ENCODE measurements at regions not wholly inside any gene's neighbourhood (a gene's known extent, or its start where the extent isn't known, plus 50 kb on each side); places are given as distances from the start of the nearest gene placed in this dataset.

GRCh38 chr12:78330131-78330530, 499.4 kb downstream of the NAV3 start:
- TF ChIP-seq, protein P1, sequence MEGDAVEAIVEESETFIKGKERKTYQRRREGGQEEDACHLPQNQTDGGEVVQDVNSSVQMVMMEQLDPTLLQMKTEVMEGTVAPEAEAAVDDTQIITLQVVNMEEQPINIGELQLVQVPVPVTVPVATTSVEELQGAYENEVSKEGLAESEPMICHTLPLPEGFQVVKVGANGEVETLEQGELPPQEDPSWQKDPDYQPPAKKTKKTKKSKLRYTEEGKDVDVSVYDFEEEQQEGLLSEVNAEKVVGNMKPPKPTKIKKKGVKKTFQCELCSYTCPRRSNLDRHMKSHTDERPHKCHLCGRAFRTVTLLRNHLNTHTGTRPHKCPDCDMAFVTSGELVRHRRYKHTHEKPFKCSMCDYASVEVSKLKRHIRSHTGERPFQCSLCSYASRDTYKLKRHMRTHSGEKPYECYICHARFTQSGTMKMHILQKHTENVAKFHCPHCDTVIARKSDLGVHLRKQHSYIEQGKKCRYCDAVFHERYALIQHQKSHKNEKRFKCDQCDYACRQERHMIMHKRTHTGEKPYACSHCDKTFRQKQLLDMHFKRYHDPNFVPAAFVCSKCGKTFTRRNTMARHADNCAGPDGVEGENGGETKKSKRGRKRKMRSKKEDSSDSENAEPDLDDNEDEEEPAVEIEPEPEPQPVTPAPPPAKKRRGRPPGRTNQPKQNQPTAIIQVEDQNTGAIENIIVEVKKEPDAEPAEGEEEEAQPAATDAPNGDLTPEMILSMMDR (conservative IDR thresholded peaks at IDR 0.05; ENCODE audit: low read depth), result no peak
- no peak for DNase-seq (ENCODE audit: low spot score)
- POLR2A ChIA-PET (ENCODE audit: low non-redundant PET), result no interaction called here
- CTCF ChIA-PET, result no interaction called here
- H3K27ac ChIP-seq, result no peak overlapping the region

DNA sequence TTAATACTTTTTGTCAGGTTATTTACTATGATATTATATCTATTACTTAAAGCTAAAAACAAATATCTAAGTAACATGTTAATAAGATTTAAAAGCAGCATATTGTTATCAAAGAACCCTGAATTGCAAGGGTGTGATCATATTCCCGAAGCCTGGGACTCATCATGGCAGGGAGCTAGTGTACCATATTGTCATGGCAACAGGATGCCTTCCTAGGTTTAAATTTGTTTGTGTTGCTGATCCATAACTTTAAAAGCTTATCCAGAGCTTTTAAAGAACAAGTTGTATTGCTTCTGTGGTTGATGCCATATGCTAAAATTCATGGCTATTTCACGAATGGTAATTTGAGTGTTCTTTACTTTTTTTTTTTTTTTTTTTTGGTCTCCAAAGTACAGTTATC, 500.5 kb downstream of the NAV3 start:
- DNase-seq (ENCODE audit: low spot score), result no peak
- no peak overlapping the region for H3K27ac ChIP-seq
- CTCF ChIA-PET, result interaction anchor here (0.6 kb wide), 1 partner anchor 1454 kb away, joined by 4 read pairs; no protein-coding TSS in a partner anchor
- POLR2A ChIA-PET (ENCODE audit: low non-redundant PET), result no interaction called here
- TF ChIP-seq, protein P1 (conservative IDR thresholded peaks at IDR 0.05; ENCODE audit: low read depth), result no peak

- POLR2A ChIA-PET (ENCODE audit: low non-redundant PET), result no interaction called here
- TF ChIP-seq, protein P1 (conservative IDR thresholded peaks at IDR 0.05; ENCODE audit: low read depth), result no peak
- H3K27ac ChIP-seq, result no peak overlapping the region
- CTCF ChIA-PET, result no interaction called here
- DNase-seq (ENCODE audit: low spot score), result no peak
These were observed 501.1 kb downstream of the NAV3 start for GRCh38 chr12:78331753-78332152.

- no peak overlapping the region for H3K27ac ChIP-seq
- ChIA-PET CTCF (no interaction called here), POLR2A (ENCODE audit: low non-redundant PET) (no interaction called here)
- TF ChIP-seq, protein P1 (conservative IDR thresholded peaks at IDR 0.05; ENCODE audit: low read depth), result no peak
- DNase-seq (ENCODE audit: low spot score), result no peak
These were observed 507.5 kb downstream of the NAV3 start for GRCh38 chr12:78338054-78338785.

DNA sequence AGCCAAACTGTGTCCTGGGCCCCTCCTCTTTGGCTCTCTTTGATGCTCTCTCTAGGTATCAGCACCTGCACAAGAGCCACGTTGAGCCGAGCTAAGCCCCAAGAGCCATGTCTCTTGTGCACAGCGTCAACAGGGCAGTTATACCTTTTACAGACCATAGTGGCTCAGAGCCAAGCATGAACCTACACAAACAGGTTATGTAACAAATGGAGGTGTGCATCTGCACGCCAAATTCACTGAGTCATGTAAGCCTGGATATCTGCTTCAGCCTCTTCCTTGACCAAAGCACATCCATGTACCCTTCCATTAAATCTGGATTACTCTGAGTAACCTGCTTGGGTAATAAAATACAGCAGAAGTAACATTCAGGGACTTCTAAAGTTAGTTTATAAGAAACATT, 509.7 kb downstream of the NAV3 start:
- TF ChIP-seq, protein P1 (conservative IDR thresholded peaks at IDR 0.05; ENCODE audit: low read depth), result no peak
- POLR2A ChIA-PET (ENCODE audit: low non-redundant PET), result no interaction called here
- DNase-seq (ENCODE audit: low spot score), result no peak
- CTCF ChIA-PET, result no interaction called here
- no peak overlapping the region for H3K27ac ChIP-seq

GRCh38 chr12:78343657-78344056, 513.0 kb downstream of the NAV3 start:
- POLR2A ChIA-PET (ENCODE audit: low non-redundant PET), result no interaction called here
- DNase-seq (ENCODE audit: low spot score), result peak; percentile 0
- CTCF ChIA-PET, result interaction anchor here (0.7 kb wide), 1 partner anchor 305 kb away, joined by 3 read pairs; no protein-coding TSS in a partner anchor
- TF ChIP-seq, protein P1 (conservative IDR thresholded peaks at IDR 0.05; ENCODE audit: low read depth), result no peak
- no peak overlapping the region for H3K27ac ChIP-seq

Measured in RWPE1 (cell line).